GM12878 (cell line): ENCODE measurements at regions not wholly inside any gene's neighbourhood (a gene's known extent, or its start where the extent isn't known, plus 50 kb on each side); places are given as distances from the start of the nearest gene placed in this dataset.

ENCODE experiments used
- ATAC-seq: fragments of 200-7000 bp; cut with Tn5 transposase; 3 replicates; pipeline ENCODE4 v1.9.1; 2020; ENCODE audit warnings: mild to moderate bottlenecking, moderate library complexity
- BruUV-seq: library from RNA; stranded (reverse); fragments of 400-500 nt; replicated peaks from 2 replicates; lab custom pipeline; 2021; lab: Mats Ljungman, UMichigan
- CTCF ChIA-PET: fragments of 300-600 bp; sonication (Branson Sonifier 250); formaldehyde crosslinking; extraction: SDS; loops from one replicate; lab custom pipeline; 2021; ENCODE audit warnings: inconsistent platforms; lab: Yijun Ruan, JAX
- POLR2A ChIA-PET: fragments of 350-600 bp; formaldehyde crosslinking; extraction: SDS; loops from one replicate; lab custom pipeline; 2021; ENCODE audit warnings: inconsistent platforms; lab: Charles Lee
- RAD21 ChIA-PET: fragments of 300-600 bp; sonication (Branson Sonifier 250); formaldehyde crosslinking; loops from one replicate; lab custom pipeline; 2023; ENCODE audit warnings: antibody characterized with exemption; ENCODE audit not compliant: unreplicated experiment; lab: Charles Lee
- SMC1A ChIA-PET: fragments of 300-600 bp; sonication (Branson Sonifier 250); formaldehyde crosslinking; loops from one replicate; lab custom pipeline; 2023; ENCODE audit not compliant: unreplicated experiment, uncharacterized antibody; lab: Charles Lee
- DNase-seq: peaks from one replicate; pipeline ENCODE4 v3.0.0-alpha.2; 2011; ENCODE audit warnings: low read depth, low spot score
- FAIRE-seq: peaks from 3 replicates; lab custom pipeline; 2011; peaks lifted over from hg19 to GRCh38; lab: Jason Lieb, UNC
- H2AFZ ChIP-seq: 2 replicates; pipeline ENCODE4 v1.6.0; 2011; ENCODE audit warnings: low read depth, low read length, control low read depth; ENCODE audit not compliant: control insufficient read depth
- H3K27ac ChIP-seq: 2 replicates; pipeline ENCODE4 v1.5.1; 2011; ENCODE audit warnings: control low read depth; ENCODE audit not compliant: control insufficient read depth, insufficient read depth
- H3K27me3 ChIP-seq, 2 experiments: replicated peaks in 1 of 2; 2 replicates each; pipeline versions ENCODE4 v1.6.0 to v1.6.1; 2011; ENCODE audit warnings: low read length in 1 of 2; ENCODE audit not compliant: control insufficient read depth in 2 of 2, insufficient read depth in 2 of 2
- H3K36me3 ChIP-seq, 2 experiments: 2 replicates each; pipeline ENCODE4 v1.5.1; 2011; ENCODE audit warnings: low read length in 1 of 2; ENCODE audit not compliant: control insufficient read depth in 2 of 2, insufficient read depth in 2 of 2
- H3K4me1 ChIP-seq: 2 replicates; pipeline ENCODE4 v1.6.1; 2011; ENCODE audit warnings: mild to moderate bottlenecking, low read length, moderate library complexity, mixed read lengths; ENCODE audit not compliant: control insufficient read depth, insufficient read depth
- H3K4me2 ChIP-seq: 2 replicates; pipeline ENCODE4 v1.6.0; 2011; ENCODE audit warnings: control low read depth; ENCODE audit not compliant: control insufficient read depth, insufficient read depth
- H3K4me3 ChIP-seq: fragments of 200-600 bp; sonication (generic); 2 replicates; pipeline ENCODE4 v1.5.1; 2016
- H3K79me2 ChIP-seq: 2 replicates; pipeline ENCODE4 v1.6.0; 2011; ENCODE audit warnings: low read length; ENCODE audit not compliant: control insufficient read depth, insufficient read depth
- H3K9ac ChIP-seq: 2 replicates; pipeline ENCODE4 v1.8.0; 2011; ENCODE audit warnings: low read length, control low read depth, mixed read lengths; ENCODE audit not compliant: control insufficient read depth, insufficient read depth
- H3K9me3 ChIP-seq: replicated peaks from 3 replicates; pipeline ENCODE4 v1.5.1; 2011; ENCODE audit warnings: mild to moderate bottlenecking, low read length; ENCODE audit not compliant: control insufficient read depth, insufficient read depth
- H4K20me1 ChIP-seq: 2 replicates; pipeline ENCODE4 v1.6.0; 2011; ENCODE audit not compliant: control insufficient read depth, insufficient read depth
- ATF7 ChIP-seq: fragments of 450-650 bp; IDR thresholded peaks from 2 replicates; pipeline ENCODE4 v1.6.1; 2016; ENCODE audit warnings: low read depth, mild to moderate bottlenecking
- BHLHE40 ChIP-seq, 2 experiments: fragments of 450-650 bp in 1 of 2; IDR thresholded peaks; 2 replicates each; pipeline ENCODE4 v1.6.1; 2011 to 2017; ENCODE audit warnings: low read depth in 2 of 2, borderline replicate concordance in 1 of 2, improper control_type of control experiment in 1 of 2, low read length in 1 of 2, mild to moderate bottlenecking in 1 of 2
- CBFB ChIP-seq: IDR thresholded peaks from 2 replicates; pipeline ENCODE4 v1.6.1; 2016; ENCODE audit warnings: antibody characterized with exemption, low read depth
- FOXM1 ChIP-seq: IDR thresholded peaks from 2 replicates; pipeline ENCODE4 v1.6.1; 2012; ENCODE audit warnings: low read depth, mild to moderate bottlenecking, inconsistent platforms, low read length, moderate library complexity
- HDAC6 ChIP-seq: fragments of 200-600 bp; sonication (generic); IDR thresholded peaks from one replicate; pipeline ENCODE4 v1.8.0; 2017; ENCODE audit warnings: antibody characterized with exemption; ENCODE audit not compliant: unreplicated experiment
- IRF4 ChIP-seq: IDR thresholded peaks from 2 replicates; pipeline ENCODE4 v1.6.1; 2011; ENCODE audit warnings: low read depth, low read length
- IRF5 ChIP-seq: fragments of 450-650 bp; IDR thresholded peaks from 2 replicates; pipeline ENCODE4 v1.6.1; 2017; ENCODE audit warnings: borderline replicate concordance
- JUNB ChIP-seq: IDR thresholded peaks from 2 replicates; pipeline ENCODE4 v1.6.1; 2016; ENCODE audit warnings: antibody characterized with exemption, mild to moderate bottlenecking
- MTA2 ChIP-seq: fragments of 450-650 bp; IDR thresholded peaks from 2 replicates; pipeline ENCODE4 v1.6.1; 2016; ENCODE audit warnings: low read depth, mild to moderate bottlenecking, moderate library complexity
- NFIC ChIP-seq: IDR thresholded peaks from 2 replicates; pipeline ENCODE4 v1.6.1; 2012; ENCODE audit warnings: low read depth, mild to moderate bottlenecking, inconsistent platforms, low read length, moderate library complexity
- NFYB ChIP-seq: IDR thresholded peaks from 2 replicates; pipeline ENCODE4 v1.6.1; 2011; ENCODE audit warnings: low read depth, mild to moderate bottlenecking, low read length, improper control_type of control experiment, moderate library complexity; ENCODE audit not compliant: insufficient read depth
- NR2F1 ChIP-seq: fragments of 450-650 bp; conservative IDR thresholded peaks from 2 replicates; pipeline ENCODE4 v1.6.1; 2017; ENCODE audit warnings: mild to moderate bottlenecking
- RELB ChIP-seq: fragments of 450-650 bp; IDR thresholded peaks from 2 replicates; pipeline ENCODE4 v1.6.1; 2017; ENCODE audit warnings: low read depth, mild to moderate bottlenecking, moderate library complexity
- RUNX3 ChIP-seq: IDR thresholded peaks from 2 replicates; pipeline ENCODE4 v1.6.1; 2012; ENCODE audit warnings: low read length, inconsistent platforms
- SREBF1 ChIP-seq: IDR thresholded peaks from 2 replicates; pipeline ENCODE4 v1.6.1; 2012; ENCODE audit warnings: mild to moderate bottlenecking, low read length
- SUPT20H ChIP-seq: IDR thresholded peaks from 2 replicates; pipeline ENCODE4 v1.6.1; 2011; ENCODE audit warnings: low read depth, mild to moderate bottlenecking, low read length, moderate library complexity, borderline replicate concordance; ENCODE audit not compliant: control insufficient read depth
- SUZ12 ChIP-seq: fragments of 200-600 bp; sonication (generic); IDR thresholded peaks from one replicate; pipeline ENCODE4 v1.6.1; 2018; ENCODE audit warnings: antibody characterized with exemption, mild to moderate bottlenecking; ENCODE audit not compliant: unreplicated experiment
- TCF3 ChIP-seq: IDR thresholded peaks from 2 replicates; pipeline ENCODE4 v1.6.1; 2012; ENCODE audit warnings: low read depth, mild to moderate bottlenecking, low read length, borderline replicate concordance; ENCODE audit not compliant: insufficient read depth
- TCF7 ChIP-seq: IDR thresholded peaks from 2 replicates; pipeline ENCODE4 v1.6.1; 2014; ENCODE audit warnings: antibody characterized with exemption, borderline replicate concordance
- ZNF217 ChIP-seq: fragments of 450-650 bp; IDR thresholded peaks from 2 replicates; pipeline ENCODE4 v1.6.1; 2017; ENCODE audit warnings: antibody characterized with exemption, mild to moderate bottlenecking
- ZNF622 ChIP-seq: fragments of 450-650 bp; IDR thresholded peaks from 2 replicates; pipeline ENCODE4 v1.6.1; 2017; ENCODE audit warnings: mild to moderate bottlenecking, inconsistent platforms
- WGBS: methylation state at CpG from one replicate; pipeline ENCODE4 v1.1.6; 2016; ENCODE audit warnings: low lambda C conversion rate; ENCODE audit not compliant: insufficient replicate concordance, insufficient coverage; ENCODE audit errors: missing lambda C conversion rate; 5-methylcytosine and 5-hydroxymethylcytosine counted together
- in situ Hi-C: fragments of 300-500 bp; cut with MboI; formaldehyde crosslinking; loops from 9 replicates; pipeline ENCODE4 v1.14.3; 2018; ENCODE audit warnings: mixed read lengths
- intact Hi-C: fragments of 100-400 bp; cut with micrococcal nuclease; formaldehyde crosslinking; loops from one replicate; pipeline ENCODE4 v1.14.2; 2022; ENCODE audit not compliant: unreplicated experiment
- TF ChIP-seq, protein P1 (sequence below): IDR thresholded peaks from 2 replicates; pipeline ENCODE4 v1.6.1; 2011; ENCODE audit warnings: low read depth, low read length, improper control_type of control experiment, borderline replicate concordance

GRCh38 chr5:98069876-98070512 is 703.5 kb upstream of the RGMB start:
- no peaks in the 10 kb centered on the region for H3K9me3 ChIP-seq
- H3K4me1 ChIP-seq: no peaks in the 10 kb centered on the region
- no peak overlapping the region for H3K9ac ChIP-seq
- DNase-seq (no peak), FAIRE-seq (no peak), ATAC-seq (peak; percentile 95)
- no peak overlapping the region for H3K27ac ChIP-seq
- H3K4me2 ChIP-seq: no peak overlapping the region
- in situ Hi-C loops: no loop called here
- no peak overlapping the region for H2AFZ ChIP-seq
- no peaks in the 10 kb centered on the region for H3K79me2 ChIP-seq
- H3K27me3 ChIP-seq: no peaks in the 10 kb centered on the region
- intact Hi-C loops: no loop called here
- H3K4me3 ChIP-seq: no peak overlapping the region
- ChIA-PET POLR2A (interaction anchor here (0.6 kb wide), 2 partner anchors 145 to 191 kb away, joined by 3 to 4 read pairs; no protein-coding TSS in a partner anchor), RAD21 (interaction anchor here (1.2 kb wide), 1 partner anchor 146 kb away, joined by 5 read pairs; no protein-coding TSS in a partner anchor), SMC1A (interaction anchor here (0.9 to 2.2 kb wide), 5 partner anchors 14 to 225 kb away, joined by 3 to 10 read pairs (median 3); no protein-coding TSS in a partner anchor), CTCF (interaction anchor here (0.9 kb wide), 1 partner anchor 17 kb away, joined by 3 read pairs; no protein-coding TSS in a partner anchor)
- H3K36me3 ChIP-seq: no peaks in the 10 kb centered on the region
- no TSS peak for BruUV-seq
- no peaks in the 10 kb centered on the region for H4K20me1 ChIP-seq
- 0% methylated on average over 1 of the region's 1 CpG for WGBS
- no peak for TF ChIP-seq ZNF622
- TF ChIP-seq ZNF217: 0 out of 2 replicates have a peak, but pooled peaks have one; percentile 66
- no peak for TF ChIP-seq CBFB
- TF ChIP-seq NR2F1: 0 out of 2 replicates have a peak, but pooled peaks have one; percentile 19
- no peak for TF ChIP-seq HDAC6
- TF ChIP-seq SUZ12: no peak
- no peak for TF ChIP-seq IRF5
- peak; percentile 85 for TF ChIP-seq TCF7
- TF ChIP-seq NFIC: 0 out of 2 replicates have a peak, but pooled peaks have one; percentile 36
- TF ChIP-seq BHLHE40 (IDR thresholded peaks at IDR 0.05; ENCODE audit: borderline replicate concordance in 1 of 2, low read depth in 2 of 2, low read length in 1 of 2): no peak
- TF ChIP-seq MTA2: peak; percentile 51; the same call in 1 of the 2 replicates
- peak; percentile 57 for TF ChIP-seq JUNB
- TF ChIP-seq RELB: peak; percentile 24; the same call in 1 of the 2 replicates
- TF ChIP-seq IRF4: no peak
- TF ChIP-seq SUPT20H: no peak
- TF ChIP-seq NFYB: no peak
- TF ChIP-seq RUNX3: peak; percentile 40; the same call in 1 of the 2 replicates
- no peak for TF ChIP-seq TCF3
- TF ChIP-seq, protein P1, sequence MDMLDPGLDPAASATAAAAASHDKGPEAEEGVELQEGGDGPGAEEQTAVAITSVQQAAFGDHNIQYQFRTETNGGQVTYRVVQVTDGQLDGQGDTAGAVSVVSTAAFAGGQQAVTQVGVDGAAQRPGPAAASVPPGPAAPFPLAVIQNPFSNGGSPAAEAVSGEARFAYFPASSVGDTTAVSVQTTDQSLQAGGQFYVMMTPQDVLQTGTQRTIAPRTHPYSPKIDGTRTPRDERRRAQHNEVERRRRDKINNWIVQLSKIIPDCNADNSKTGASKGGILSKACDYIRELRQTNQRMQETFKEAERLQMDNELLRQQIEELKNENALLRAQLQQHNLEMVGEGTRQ: no peak
- no peak for TF ChIP-seq FOXM1
- TF ChIP-seq SREBF1: no peak
- peak; percentile 52 for TF ChIP-seq ATF7
